ENCODE measurements at regions not wholly inside any gene's neighbourhood (a gene's known extent, or its start where the extent isn't known, plus 50 kb on each side); places are given as distances from the start of the nearest gene placed in this dataset.
A peak's percentile ranks its signal among the peaks of the same experiment; 100 is the strongest.

DNA sequence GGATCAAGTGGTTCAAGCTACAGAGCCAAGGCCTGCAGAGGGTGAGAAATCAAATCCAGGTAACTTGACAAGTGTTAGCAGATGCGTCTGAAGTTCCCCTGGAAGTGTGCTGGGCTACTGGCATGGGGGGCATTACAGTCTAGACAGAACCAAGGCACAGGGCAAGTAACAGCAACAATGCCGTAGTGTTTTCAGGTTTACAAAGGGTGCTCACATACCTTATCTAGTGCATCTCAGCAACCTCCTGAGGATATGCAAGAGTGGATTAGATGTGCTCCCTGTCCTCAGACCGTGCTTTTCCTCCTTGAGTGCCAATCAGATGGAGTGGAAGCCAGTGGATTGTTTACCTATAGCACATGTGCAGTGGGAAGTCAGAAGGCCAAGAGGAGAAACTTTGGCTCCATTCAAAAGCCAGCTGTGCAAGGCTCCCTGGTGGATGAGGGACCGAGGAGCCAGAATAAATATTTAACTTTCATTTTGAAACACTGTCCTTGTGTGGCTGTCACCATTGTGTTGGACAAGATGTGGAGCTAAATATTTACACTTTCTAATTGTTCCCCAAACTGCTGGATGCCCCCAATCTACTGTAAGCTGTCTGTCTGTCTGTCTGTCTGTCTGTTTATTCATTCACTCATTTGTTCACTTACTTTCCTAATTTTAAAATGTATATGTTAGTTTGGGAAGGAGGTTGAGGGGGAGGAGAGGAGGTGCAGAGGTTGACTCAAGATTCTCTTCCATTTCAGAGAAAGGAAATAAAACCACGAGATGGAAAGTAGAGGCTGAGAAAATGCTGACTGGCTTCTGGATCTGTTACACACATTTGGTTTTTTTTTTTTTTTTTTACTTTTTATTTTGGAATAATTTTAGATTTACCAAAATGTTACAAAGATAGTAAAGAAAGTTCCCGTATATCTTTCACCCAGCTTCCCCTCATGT lies 184.0 kb upstream of the PARP11 start:
- Histone ChIP-seq H3K27ac (no peak overlapping the region), H3K4me1 (peaks cover 8% of the 10 kb centered on the region), H3K36me3 (replicated peaks in 1 of 2; ENCODE audit: insufficient read depth in 1 of 2, low read depth in 2 of 2) (no peaks in the 10 kb centered on the region), H3K27me3 (no peaks in the 10 kb centered on the region), H3K4me3 (no peak overlapping the region), H3K9me3 (no peaks in the 10 kb centered on the region)
- DNase-seq = peak; percentile 22 to 64 (median 46)
- WGBS, 2 donors = 43 to 50% methylated on average over 6 of the region's 6 CpGs
- peak; percentile 68 for ATAC-seq
- intact Hi-C loops (cut with DNase I) = no loop called here
- peak in 1 of 7 experiments; percentile 6 for TF ChIP-seq CTCF (IDR thresholded peaks at IDR 0.05)
- TF ChIP-seq POLR2A (IDR thresholded peaks at IDR 0.05) = no peak

DNA sequence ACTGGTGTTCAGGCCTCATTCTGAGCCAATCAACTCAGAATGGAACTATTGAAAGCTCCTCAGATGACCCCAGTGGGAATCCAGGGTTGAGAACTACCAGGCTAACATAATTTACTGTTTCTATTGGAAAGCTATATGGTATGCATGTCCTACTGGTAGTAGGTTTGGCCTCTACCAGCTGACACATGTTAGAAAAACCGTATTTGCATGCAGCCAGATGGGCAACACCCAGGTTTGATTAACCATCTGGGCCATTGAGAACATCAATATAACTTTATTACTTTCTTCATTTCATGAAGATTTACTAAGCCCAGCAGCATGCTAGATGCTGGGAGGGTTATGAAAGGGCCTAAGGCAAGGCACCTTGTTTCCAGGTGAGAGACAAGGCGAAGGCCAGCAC lies 181.4 kb upstream of the PARP11 start:
- no peak for ATAC-seq
- no peak overlapping the region for H3K4me3 ChIP-seq
- 94 to 95% methylated on average over 2 of the region's 2 CpGs for WGBS, 2 donors
- no peak for DNase-seq
- H3K36me3 ChIP-seq (replicated peaks in 1 of 2; ENCODE audit: insufficient read depth in 1 of 2, low read depth in 2 of 2) = no peaks in the 10 kb centered on the region
- no peak overlapping the region for H3K27ac ChIP-seq
- intact Hi-C loops (cut with DNase I) = no loop called here
- H3K9me3 ChIP-seq = no peaks in the 10 kb centered on the region
- TF ChIP-seq CTCF (IDR thresholded peaks at IDR 0.05) (no peak), POLR2A (IDR thresholded peaks at IDR 0.05) (no peak)
- peaks cover 8% of the 10 kb centered on the region for H3K4me1 ChIP-seq
- no peaks in the 10 kb centered on the region for H3K27me3 ChIP-seq

- no peaks in the 10 kb centered on the region for H3K36me3 ChIP-seq (replicated peaks in 1 of 2; ENCODE audit: insufficient read depth in 1 of 2, low read depth in 2 of 2)
- 79 to 81% methylated on average over 3 of the region's 3 CpGs for WGBS, 2 donors
- no peak overlapping the region for H3K4me3 ChIP-seq
- TF ChIP-seq POLR2A (IDR thresholded peaks at IDR 0.05) = no peak
- no peak for TF ChIP-seq CTCF (IDR thresholded peaks at IDR 0.05)
- ATAC-seq = no peak
- H3K27me3 ChIP-seq = no peaks in the 10 kb centered on the region
- DNase-seq = no peak
- H3K9me3 ChIP-seq = no peaks in the 10 kb centered on the region
- no peak overlapping the region for H3K27ac ChIP-seq
- intact Hi-C loops (cut with DNase I) = no loop called here
- H3K4me1 ChIP-seq = peaks cover 8% of the 10 kb centered on the region
Measured at GRCh38 chr12:4052691-4053090, 179.5 kb upstream of the PARP11 start.

- Histone ChIP-seq H3K27ac (no peak overlapping the region), H3K27me3 (no peaks in the 10 kb centered on the region), H3K9me3 (no peaks in the 10 kb centered on the region), H3K4me3 (no peak overlapping the region), H3K4me1 (no peaks in the 10 kb centered on the region), H3K36me3 (replicated peaks in 1 of 2; ENCODE audit: insufficient read depth in 1 of 2, low read depth in 2 of 2) (no peaks in the 10 kb centered on the region)
- no peak for DNase-seq
- WGBS, 2 donors = 57 to 73% methylated on average over 1 of the region's 1 CpG
- no peak for ATAC-seq
- intact Hi-C loops (cut with DNase I) = no loop called here
- TF ChIP-seq POLR2A (IDR thresholded peaks at IDR 0.05) (no peak), CTCF (IDR thresholded peaks at IDR 0.05) (no peak)
Measured at GRCh38 chr12:4051596-4051995, 178.4 kb upstream of the PARP11 start.

DNA sequence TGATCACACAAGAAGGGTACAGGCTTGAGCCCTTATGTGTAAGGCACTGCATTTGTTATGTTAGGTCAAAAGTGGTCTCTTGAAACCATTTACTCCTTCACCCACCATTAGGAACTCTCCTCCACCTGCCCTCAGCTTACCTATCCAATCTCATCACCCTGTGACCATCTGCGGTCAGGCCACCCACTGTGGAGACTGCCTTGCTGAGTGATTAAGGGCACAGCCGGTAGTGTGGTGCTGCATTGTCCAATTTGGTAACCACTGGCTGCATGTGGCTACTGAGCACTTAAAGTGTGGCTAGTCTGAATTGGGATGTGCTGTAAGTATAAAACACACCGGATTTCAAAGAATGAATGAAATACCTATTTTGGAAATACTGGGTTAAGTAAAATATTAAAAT lies 177.1 kb upstream of the PARP11 start:
- no peaks in the 10 kb centered on the region for H3K27me3 ChIP-seq
- no peak for TF ChIP-seq CTCF (IDR thresholded peaks at IDR 0.05)
- TF ChIP-seq POLR2A (IDR thresholded peaks at IDR 0.05) = no peak
- no peaks in the 10 kb centered on the region for H3K9me3 ChIP-seq
- no peaks in the 10 kb centered on the region for H3K4me1 ChIP-seq
- 87 to 92% methylated on average over 3 of the region's 3 CpGs for WGBS, 2 donors
- ATAC-seq (no peak), DNase-seq (no peak)
- no peak overlapping the region for H3K4me3 ChIP-seq
- intact Hi-C loops (cut with DNase I) = no loop called here
- no peak overlapping the region for H3K27ac ChIP-seq
- H3K36me3 ChIP-seq (replicated peaks in 1 of 2; ENCODE audit: insufficient read depth in 1 of 2, low read depth in 2 of 2) = no peaks in the 10 kb centered on the region
